SK-N-SH (cell line): ENCODE measurements at regions not wholly inside any gene's neighbourhood (a gene's known extent, or its start where the extent isn't known, plus 50 kb on each side); places are given as distances from the start of the nearest gene placed in this dataset.

ENCODE experiments used
- CTCF ChIP-seq: fragments of 200-600 bp; sonication (generic); IDR thresholded peaks from 2 replicates; pipeline ENCODE4 v1.6.1; 2017; ENCODE audit warnings: antibody characterized with exemption, mild to moderate bottlenecking, moderate library complexity
- EP300 ChIP-seq, 2 experiments: IDR thresholded peaks; 2 replicates each; pipeline versions ENCODE4 v1.4.0 to v1.6.1; 2012; ENCODE audit warnings: borderline replicate concordance in 1 of 2, low read depth in 1 of 2, low read length in 1 of 2
- EZH2phosphoT487 ChIP-seq: fragments of 200-600 bp; sonication (generic); IDR thresholded peaks from 2 replicates; pipeline ENCODE4 v1.6.1; 2017; ENCODE audit warnings: low read depth, mixed run types, mild to moderate bottlenecking, antibody characterized with exemption, moderate library complexity, borderline replicate concordance
- MXI1 ChIP-seq: IDR thresholded peaks from 2 replicates; pipeline ENCODE4 v1.6.1; 2012; ENCODE audit warnings: mild to moderate bottlenecking, low read depth, low read length, improper control_type of control experiment
- NFIC ChIP-seq: IDR thresholded peaks from 2 replicates; pipeline ENCODE4 v1.4.0; 2012; ENCODE audit warnings: borderline replicate concordance
- PBX3 ChIP-seq: IDR thresholded peaks from 2 replicates; pipeline ENCODE4; 2012
- POLR2AphosphoS5 ChIP-seq: IDR thresholded peaks from 2 replicates; pipeline ENCODE4 v1.6.1; 2012; ENCODE audit warnings: low read depth, low read length
- RAD21 ChIP-seq: IDR thresholded peaks from 2 replicates; pipeline ENCODE4 v1.6.1; 2012; ENCODE audit warnings: mild to moderate bottlenecking, low read length
- RCOR1 ChIP-seq: fragments of 150-350 bp; IDR thresholded peaks from 2 replicates; pipeline ENCODE4 v1.6.1; 2017; ENCODE audit warnings: antibody characterized with exemption, low read length
- RFX5 ChIP-seq: IDR thresholded peaks from 2 replicates; pipeline ENCODE4 v1.6.1; 2012; ENCODE audit warnings: mild to moderate bottlenecking, improper control_type of control experiment, low read length
- TCF12 ChIP-seq: IDR thresholded peaks from 2 replicates; pipeline ENCODE4 v1.4.0; 2012
- TEAD4 ChIP-seq: IDR thresholded peaks from 2 replicates; pipeline ENCODE4 v1.4.0; 2012; ENCODE audit warnings: mild to moderate bottlenecking, borderline replicate concordance; ENCODE audit not compliant: insufficient read depth
- YY1 ChIP-seq: IDR thresholded peaks from 2 replicates; pipeline ENCODE4 v1.4.0; 2012; ENCODE audit warnings: low read depth, mild to moderate bottlenecking

GRCh38 chr7:81235997-81236396, 317.1 kb upstream of the SEMA3C start:
- no peak for TF ChIP-seq CTCF
- no peak for TF ChIP-seq EP300 (IDR thresholded peaks at IDR 0.05; ENCODE audit: borderline replicate concordance in 1 of 2, low read depth in 1 of 2, low read length in 1 of 2)
- TF ChIP-seq YY1 = no peak
- no peak for TF ChIP-seq NFIC
- TF ChIP-seq PBX3 = no peak
- no peak for TF ChIP-seq POLR2AphosphoS5
- TF ChIP-seq TCF12 = no peak
- no peak for TF ChIP-seq MXI1
- TF ChIP-seq RCOR1 = no peak
- no peak for TF ChIP-seq RAD21
- TF ChIP-seq EZH2phosphoT487 = no peak
- no peak for TF ChIP-seq RFX5
- TF ChIP-seq TEAD4 = no peak
